ENCODE measurements at regions not wholly inside any gene's neighbourhood (a gene's known extent, or its start where the extent isn't known, plus 50 kb on each side); places are given as distances from the start of the nearest gene placed in this dataset.

GRCh38 chr21:38910390-38911067 lies 104.8 kb downstream of the ETS2 start:
- peaks cover 14% of the 10 kb centered on the region for H3K4me1 ChIP-seq (ENCODE audit: low read depth)
- H3K27ac ChIP-seq = no peak overlapping the region
- H3K36me3 ChIP-seq = no peaks in the 10 kb centered on the region
- no peaks in the 10 kb centered on the region for H3K9me3 ChIP-seq (ENCODE audit: low read depth)
- DNase-seq (ENCODE audit: low read depth in 1 of 2, low spot score in 1 of 2) = no peak
- no peaks in the 10 kb centered on the region for H3K27me3 ChIP-seq
- no peak for TF ChIP-seq CTCF (IDR thresholded peaks at IDR 0.05; ENCODE audit: low read depth, low read length)
- no peak overlapping the region for H3K4me3 ChIP-seq

DNA sequence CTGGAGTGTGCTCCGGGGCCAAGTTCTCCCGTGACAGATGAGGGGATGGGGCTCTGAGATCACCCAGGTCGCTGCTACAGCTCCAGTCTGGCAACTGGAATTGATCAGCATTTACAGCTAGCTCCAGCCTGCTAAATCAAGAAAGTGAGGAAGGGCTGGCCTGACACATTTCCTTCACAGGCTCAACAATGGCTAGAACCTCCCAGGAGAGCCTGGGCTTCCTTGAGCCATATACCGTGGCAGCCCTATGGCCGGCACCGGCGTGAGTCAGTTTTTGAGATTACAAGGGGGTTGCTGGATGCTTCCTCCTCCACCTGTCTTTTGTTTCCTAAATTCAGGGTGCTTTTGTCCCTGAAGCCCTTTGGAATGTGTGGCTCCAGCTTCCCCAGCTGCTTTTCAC lies 104.2 kb downstream of the ETS2 start:
- no peak for DNase-seq (ENCODE audit: low read depth in 1 of 2, low spot score in 1 of 2)
- Histone ChIP-seq H3K4me1 (ENCODE audit: low read depth) (peaks cover 8% of the 10 kb centered on the region), H3K36me3 (no peaks in the 10 kb centered on the region), H3K9me3 (ENCODE audit: low read depth) (no peaks in the 10 kb centered on the region), H3K27ac (no peak overlapping the region), H3K27me3 (no peaks in the 10 kb centered on the region), H3K4me3 (no peak overlapping the region)
- TF ChIP-seq CTCF (IDR thresholded peaks at IDR 0.05; ENCODE audit: low read depth, low read length) = no peak

GRCh38 chr21:38909109-38909508 lies 103.4 kb downstream of the ETS2 start:
- no peak for DNase-seq (ENCODE audit: low read depth in 1 of 2, low spot score in 1 of 2)
- H3K4me1 ChIP-seq (ENCODE audit: low read depth) = peaks cover 1% of the 10 kb centered on the region
- no peaks in the 10 kb centered on the region for H3K27me3 ChIP-seq
- no peak for TF ChIP-seq CTCF (IDR thresholded peaks at IDR 0.05; ENCODE audit: low read depth, low read length)
- H3K9me3 ChIP-seq (ENCODE audit: low read depth) = no peaks in the 10 kb centered on the region
- no peak overlapping the region for H3K4me3 ChIP-seq
- no peak overlapping the region for H3K27ac ChIP-seq
- H3K36me3 ChIP-seq = no peaks in the 10 kb centered on the region

- Histone ChIP-seq H3K9me3 (ENCODE audit: low read depth) (no peaks in the 10 kb centered on the region), H3K4me1 (ENCODE audit: low read depth) (peaks cover 7% of the 10 kb centered on the region), H3K27me3 (no peaks in the 10 kb centered on the region), H3K36me3 (no peaks in the 10 kb centered on the region), H3K4me3 (no peak overlapping the region), H3K27ac (no peak overlapping the region)
- no peak for TF ChIP-seq CTCF (IDR thresholded peaks at IDR 0.05; ENCODE audit: low read depth, low read length)
- DNase-seq (ENCODE audit: low read depth in 1 of 2, low spot score in 1 of 2) = no peak
These were observed 102.8 kb downstream of the ETS2 start for GRCh38 chr21:38908537-38908936.

DNA sequence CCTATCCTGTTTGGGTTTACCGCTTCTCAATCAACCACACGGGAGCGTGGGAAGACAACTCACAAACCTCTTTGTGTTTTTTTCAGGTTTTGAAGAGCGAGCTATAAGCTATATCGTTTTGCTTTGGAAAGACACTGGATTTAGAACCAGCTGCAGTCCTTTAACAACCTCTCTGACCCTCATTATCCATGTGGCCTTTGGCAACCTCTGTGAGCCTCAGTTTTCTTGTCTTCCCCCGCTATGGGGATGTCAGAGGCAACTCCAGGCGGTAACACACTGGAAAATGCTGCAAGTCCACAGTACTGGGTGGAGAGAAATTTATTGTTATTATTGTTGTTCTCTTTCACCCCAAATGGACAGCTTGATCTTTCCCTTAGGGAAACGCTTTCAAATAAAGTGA lies 100.0 kb downstream of the ETS2 start:
- no peaks in the 10 kb centered on the region for H3K36me3 ChIP-seq
- H3K9me3 ChIP-seq (ENCODE audit: low read depth) = no peaks in the 10 kb centered on the region
- H3K4me1 ChIP-seq (ENCODE audit: low read depth) = peaks cover 16% of the 10 kb centered on the region
- no peak for DNase-seq (ENCODE audit: low read depth in 1 of 2, low spot score in 1 of 2)
- no peaks in the 10 kb centered on the region for H3K27me3 ChIP-seq
- no peak overlapping the region for H3K4me3 ChIP-seq
- H3K27ac ChIP-seq = no peak overlapping the region
- no peak for TF ChIP-seq CTCF (IDR thresholded peaks at IDR 0.05; ENCODE audit: low read depth, low read length)

Data from cardiac muscle cell (in vitro differentiated cells and primary cell).